ENCODE measurements at regions not wholly inside any gene's neighbourhood (a gene's known extent, or its start where the extent isn't known, plus 50 kb on each side); places are given as distances from the start of the nearest gene placed in this dataset.

- H3K4me3 ChIP-seq (ENCODE audit: low read length): no peak overlapping the region
- WGBS, 2 experiments (ENCODE audit: insufficient coverage in 1 of 2, insufficient read length in 1 of 2): 75 to 87% methylated on average over 2 of the region's 2 CpGs
- Mint-ChIP-seq H3K27me3 (ENCODE audit: insufficient read depth) (no peaks in the 10 kb centered on the region), H3K4me1 (peaks cover 37% of the 10 kb centered on the region), H3K36me3 (ENCODE audit: low read depth) (no peaks in the 10 kb centered on the region), H3K27ac (no peak overlapping the region), H3K9me3 (no peaks in the 10 kb centered on the region), H3K4me3 (no peak overlapping the region)
- no peak overlapping the region for H3K27ac ChIP-seq (ENCODE audit: low read depth, low read length)
- DNase-seq: no peak
- no peak for TF ChIP-seq CTCF (conservative IDR thresholded peaks at IDR 0.05)
- no peak overlapping the region for H3K9ac ChIP-seq (ENCODE audit: extremely low read depth, low read length, poor library complexity, severe bottlenecking)
- no peaks in the 10 kb centered on the region for H3K9me3 ChIP-seq (ENCODE audit: control insufficient read depth, low read length)
- H3K36me3 ChIP-seq (ENCODE audit: control insufficient read depth, insufficient read depth, low read length): no peaks in the 10 kb centered on the region
- no peaks in the 10 kb centered on the region for H3K27me3 ChIP-seq (ENCODE audit: control insufficient read depth, insufficient read depth, low read length, poor library complexity, severe bottlenecking)
- peaks cover 4% of the 10 kb centered on the region for H3K4me1 ChIP-seq (ENCODE audit: control insufficient read depth, insufficient read depth, low read length)
Observed at GRCh38 chr14:97657609-97658008, 860.4 kb downstream of the VRK1 start.

- Mint-ChIP-seq H3K27ac (no peak overlapping the region), H3K36me3 (ENCODE audit: low read depth) (no peaks in the 10 kb centered on the region), H3K9me3 (no peaks in the 10 kb centered on the region), H3K4me3 (no peak overlapping the region), H3K4me1 (peaks cover 6% of the 10 kb centered on the region), H3K27me3 (ENCODE audit: insufficient read depth) (no peaks in the 10 kb centered on the region)
- H3K27me3 ChIP-seq (ENCODE audit: control insufficient read depth, insufficient read depth, low read length, poor library complexity, severe bottlenecking): no peaks in the 10 kb centered on the region
- no peak for DNase-seq
- no peak for TF ChIP-seq CTCF (conservative IDR thresholded peaks at IDR 0.05)
- no peak overlapping the region for H3K27ac ChIP-seq (ENCODE audit: low read depth, low read length)
- no peak overlapping the region for H3K4me3 ChIP-seq (ENCODE audit: low read length)
- 93 to 94% methylated on average over 4 to 6 of the region's 6 CpGs for WGBS, 2 experiments (ENCODE audit: insufficient coverage in 1 of 2, insufficient read length in 1 of 2)
- H3K36me3 ChIP-seq (ENCODE audit: control insufficient read depth, insufficient read depth, low read length): no peaks in the 10 kb centered on the region
- H3K9me3 ChIP-seq (ENCODE audit: control insufficient read depth, low read length): no peaks in the 10 kb centered on the region
- H3K9ac ChIP-seq (ENCODE audit: extremely low read depth, low read length, poor library complexity, severe bottlenecking): no peak overlapping the region
- no peaks in the 10 kb centered on the region for H3K4me1 ChIP-seq (ENCODE audit: control insufficient read depth, insufficient read depth, low read length)
Observed at GRCh38 chr14:97687944-97688630, 890.9 kb downstream of the VRK1 start.

- Mint-ChIP-seq H3K9me3 (no peaks in the 10 kb centered on the region), H3K27ac (no peak overlapping the region), H3K4me1 (peaks cover 6% of the 10 kb centered on the region), H3K27me3 (ENCODE audit: insufficient read depth) (no peaks in the 10 kb centered on the region), H3K36me3 (ENCODE audit: low read depth) (no peaks in the 10 kb centered on the region), H3K4me3 (no peak overlapping the region)
- TF ChIP-seq CTCF (conservative IDR thresholded peaks at IDR 0.05): no peak
- Histone ChIP-seq H3K36me3 (ENCODE audit: control insufficient read depth, insufficient read depth, low read length) (no peaks in the 10 kb centered on the region), H3K27me3 (ENCODE audit: control insufficient read depth, insufficient read depth, low read length, poor library complexity, severe bottlenecking) (no peaks in the 10 kb centered on the region), H3K9me3 (ENCODE audit: control insufficient read depth, low read length) (no peaks in the 10 kb centered on the region), H3K4me3 (ENCODE audit: low read length) (no peak overlapping the region), H3K4me1 (ENCODE audit: control insufficient read depth, insufficient read depth, low read length) (no peaks in the 10 kb centered on the region), H3K27ac (ENCODE audit: low read depth, low read length) (no peak overlapping the region), H3K9ac (ENCODE audit: extremely low read depth, low read length, poor library complexity, severe bottlenecking) (no peak overlapping the region)
- WGBS, 2 experiments (ENCODE audit: insufficient coverage in 1 of 2, insufficient read length in 1 of 2): 90 to 91% methylated on average over 8 to 10 of the region's 11 CpGs
- DNase-seq: no peak
Observed at GRCh38 chr14:97688631-97689336, 891.6 kb downstream of the VRK1 start.

Data from endodermal cell (in vitro differentiated cells).